ENCODE measurements at regions not wholly inside any gene's neighbourhood (a gene's known extent, or its start where the extent isn't known, plus 50 kb on each side); places are given as distances from the start of the nearest gene placed in this dataset.

DNA sequence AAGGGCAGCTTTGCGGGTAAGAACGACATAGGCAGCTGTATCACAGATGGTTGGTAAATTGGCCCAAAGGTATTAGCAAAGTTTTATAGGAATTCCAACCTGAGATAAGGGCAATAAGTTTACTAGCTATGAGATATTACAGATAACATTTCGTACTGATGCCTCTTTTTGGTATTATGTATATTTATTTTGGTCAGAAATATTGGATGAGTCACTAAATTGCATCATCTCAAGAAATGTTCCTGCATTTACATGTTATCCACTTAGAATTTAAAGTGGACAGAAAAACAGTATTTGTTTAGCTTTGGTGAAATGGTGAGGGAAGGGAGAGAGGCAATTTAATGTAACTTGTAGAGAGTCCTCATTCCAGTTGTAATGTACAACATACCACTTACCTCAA, 65.1 kb upstream of the PZP start:
- H2AFZ ChIP-seq (ENCODE audit: low read length): no peak overlapping the region
- in situ Hi-C loops (cut with HindIII; ENCODE audit: extremely low pct_ligation_motif_present, low pct_unique_long_range_greater_than_20kb): loop anchor here (10.0 kb wide), 1 partner anchor 158 kb away; the partner anchor contains the start of gene A2M
- H3K36me3 ChIP-seq (replicated peaks in 1 of 2; ENCODE audit: control insufficient read depth in 1 of 2, insufficient read depth in 2 of 2, low read length in 2 of 2): no peaks in the 10 kb centered on the region
- no peaks in the 10 kb centered on the region for H3K4me1 ChIP-seq (ENCODE audit: insufficient read depth, low read length)
- TF ChIP-seq ZNF841 (CRISPR knock-in tag; IDR thresholded peaks at IDR 0.05; ENCODE audit: borderline replicate concordance): no peak
- TF ChIP-seq THYN1 (CRISPR knock-in tag; IDR thresholded peaks at IDR 0.05; ENCODE audit: borderline replicate concordance, low read depth): no peak
- no peak for TF ChIP-seq ZNF253 (CRISPR knock-in tag; IDR thresholded peaks at IDR 0.05; ENCODE audit: borderline replicate concordance)
- no peak for TF ChIP-seq ZNF747 (CRISPR knock-in tag; IDR thresholded peaks at IDR 0.05; ENCODE audit: borderline replicate concordance)
- no peak for TF ChIP-seq ZNF761 (CRISPR knock-in tag; conservative IDR thresholded peaks at IDR 0.05)
- no peak for TF ChIP-seq RFXANK (CRISPR knock-in tag; IDR thresholded peaks at IDR 0.05)
- TF ChIP-seq NCOR1 (IDR thresholded peaks at IDR 0.05; ENCODE audit: borderline replicate concordance, low read length): no peak
- TF ChIP-seq MZF1 (CRISPR knock-in tag; IDR thresholded peaks at IDR 0.05; ENCODE audit: borderline replicate concordance): no peak
- no peak for TF ChIP-seq ZNF20 (CRISPR knock-in tag; IDR thresholded peaks at IDR 0.05)
- no peak for TF ChIP-seq HNRNPLL (IDR thresholded peaks at IDR 0.05; ENCODE audit: low read depth, low read length, poor library complexity, severe bottlenecking)
- TF ChIP-seq MAFK (conservative IDR thresholded peaks at IDR 0.05 in 1 of 2, IDR thresholded peaks at IDR 0.05 in 1 of 2; ENCODE audit: low read length in 2 of 2): no peak
- TF ChIP-seq JDP2 (CRISPR knock-in tag; IDR thresholded peaks at IDR 0.05; ENCODE audit: borderline replicate concordance): no peak
- TF ChIP-seq ZNF235 (CRISPR knock-in tag; IDR thresholded peaks at IDR 0.05; ENCODE audit: borderline replicate concordance): no peak
- no peak for TF ChIP-seq SOX13 (IDR thresholded peaks at IDR 0.05)
- no peak for TF ChIP-seq SOX13 (CRISPR knock-in tag; conservative IDR thresholded peaks at IDR 0.05 in 1 of 2, IDR thresholded peaks at IDR 0.05 in 1 of 2)
- TF ChIP-seq, protein P1, sequence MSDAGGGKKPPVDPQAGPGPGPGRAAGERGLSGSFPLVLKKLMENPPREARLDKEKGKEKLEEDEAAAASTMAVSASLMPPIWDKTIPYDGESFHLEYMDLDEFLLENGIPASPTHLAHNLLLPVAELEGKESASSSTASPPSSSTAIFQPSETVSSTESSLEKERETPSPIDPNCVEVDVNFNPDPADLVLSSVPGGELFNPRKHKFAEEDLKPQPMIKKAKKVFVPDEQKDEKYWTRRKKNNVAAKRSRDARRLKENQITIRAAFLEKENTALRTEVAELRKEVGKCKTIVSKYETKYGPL (CRISPR knock-in tag; IDR thresholded peaks at IDR 0.05): no peak
- TF ChIP-seq SRF (IDR thresholded peaks at IDR 0.05; ENCODE audit: low read depth, low read length): no peak
- TF ChIP-seq NFE2 (CRISPR knock-in tag; IDR thresholded peaks at IDR 0.05): no peak
- TF ChIP-seq ZNF333 (CRISPR knock-in tag; IDR thresholded peaks at IDR 0.05; ENCODE audit: borderline replicate concordance): no peak
- TF ChIP-seq DMAP1 (CRISPR knock-in tag; IDR thresholded peaks at IDR 0.05): no peak
- TF ChIP-seq ZNF383 (CRISPR knock-in tag; IDR thresholded peaks at IDR 0.05; ENCODE audit: borderline replicate concordance): no peak
- H4K20me1 ChIP-seq (ENCODE audit: insufficient read depth, low read length): no peaks in the 10 kb centered on the region
- no peak for DNase-seq (ENCODE audit: low spot score)
- intact Hi-C loops (cut with micrococcal nuclease; ENCODE audit: unreplicated experiment): no loop called here
- H3K79me2 ChIP-seq (ENCODE audit: insufficient read depth, low read length): no peaks in the 10 kb centered on the region
- H3K27ac ChIP-seq (ENCODE audit: extremely low read length, insufficient read depth, low read length): no peak overlapping the region
- H3K4me2 ChIP-seq (ENCODE audit: low read depth, low read length): no peak overlapping the region
- CTCF ChIA-PET (ENCODE audit: low intra/inter-chr PET ratio, low total read pairs): no interaction called here
- H3K9ac ChIP-seq (ENCODE audit: insufficient read depth, low read depth, low read length): no peak overlapping the region
- POLR2A ChIA-PET: no interaction called here
- H3K9me3 ChIP-seq (ENCODE audit: low read length): no peaks in the 10 kb centered on the region
- no peaks in the 10 kb centered on the region; a peak in 1 of 5 replicates for H3K27me3 ChIP-seq (ENCODE audit: control insufficient read depth in 1 of 2, insufficient read depth in 2 of 2, low read length in 2 of 2)
- FAIRE-seq: no peak
- WGBS (ENCODE audit: low lambda C conversion rate): 66% methylated on average over 3 of the region's 3 CpGs
- BruUV-seq (replicated peaks): no TSS peak
- no peak overlapping the region for H3K4me3 ChIP-seq (replicated peaks in 1 of 3; ENCODE audit: insufficient read depth in 1 of 3, low read depth in 2 of 3, low read length in 3 of 3)
- no peak for ATAC-seq
